ENCODE measurements at regions not wholly inside any gene's neighbourhood (a gene's known extent, or its start where the extent isn't known, plus 50 kb on each side); places are given as distances from the start of the nearest gene placed in this dataset.
"Not testable (repeated sequence)": the region's sequence is repeated elsewhere in the genome, so short reads cannot be mapped to it uniquely, and the experiment has no call there.

- Histone ChIP-seq H3K27me3 (ENCODE audit: low read depth) (no peaks in the 10 kb centered on the region), H3K36me3 (no peaks in the 10 kb centered on the region), H3K4me1 (peaks cover 7% of the 10 kb centered on the region), H3K4me3 (no peak overlapping the region), H3K27ac (no peak overlapping the region), H3K9me3 (no peaks in the 10 kb centered on the region)
- DNase-seq = no peak
- ATAC-seq = no peak
- no peak for TF ChIP-seq CTCF (IDR thresholded peaks at IDR 0.05)
- intact Hi-C loops (cut with DNase I) = no loop called here
Measured at GRCh38 chr2:240241572-240241971, 101.1 kb upstream of the OTOS start.

GRCh38 chr2:240243049-240243448, 102.6 kb upstream of the OTOS start:
- intact Hi-C loops (cut with DNase I); H3K27me3 ChIP-seq (ENCODE audit: low read depth); H3K36me3 ChIP-seq; H3K4me1 ChIP-seq; H3K27ac ChIP-seq; H3K9me3 ChIP-seq; H3K4me3 ChIP-seq; DNase-seq; ATAC-seq: not testable (repeated sequence)

- DNase-seq = peak; percentile 37
Measured at GRCh38 chr2:240244543-240244942, 104.1 kb upstream of the OTOS start.

DNA sequence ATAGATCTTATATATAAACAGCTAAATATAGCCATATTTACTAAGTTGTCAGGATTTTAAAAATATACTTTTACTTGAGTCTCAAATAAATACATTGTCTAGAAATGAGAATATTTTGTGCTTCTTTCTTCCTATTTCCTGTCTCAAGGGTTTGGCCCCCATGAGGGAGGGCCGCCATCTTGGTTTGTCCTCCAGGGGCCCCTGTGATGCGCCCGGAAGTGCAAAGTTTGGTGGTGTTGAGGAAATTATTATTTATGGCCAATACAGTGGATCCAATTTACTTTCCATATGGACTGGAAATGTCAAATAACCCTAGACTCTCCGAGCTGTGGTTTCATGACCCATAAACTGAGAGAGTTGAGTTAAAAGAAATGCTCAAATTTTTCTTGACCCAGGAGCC, 104.7 kb upstream of the OTOS start:
- intact Hi-C loops (cut with DNase I) = no loop called here
- H3K4me1 ChIP-seq = peaks cover 4% of the 10 kb centered on the region
- TF ChIP-seq CTCF (IDR thresholded peaks at IDR 0.05) = no peak
- H3K4me3 ChIP-seq = no peak overlapping the region
- no peak overlapping the region for H3K27ac ChIP-seq
- H3K27me3 ChIP-seq (ENCODE audit: low read depth) = no peaks in the 10 kb centered on the region
- no peaks in the 10 kb centered on the region for H3K36me3 ChIP-seq
- ATAC-seq (no peak), DNase-seq (no peak)
- no peaks in the 10 kb centered on the region for H3K9me3 ChIP-seq

More at GRCh38 chr2:240244543-240244942, 104.1 kb upstream of the OTOS start:
- TF ChIP-seq CTCF (IDR thresholded peaks at IDR 0.05) = no peak
- Histone ChIP-seq H3K4me3 (no peak overlapping the region), H3K27ac (no peak overlapping the region), H3K36me3 (no peaks in the 10 kb centered on the region), H3K9me3 (no peaks in the 10 kb centered on the region), H3K4me1 (no peaks in the 10 kb centered on the region), H3K27me3 (ENCODE audit: low read depth) (no peaks in the 10 kb centered on the region)
- intact Hi-C loops (cut with DNase I) = no loop called here
- no peak for ATAC-seq

DNA sequence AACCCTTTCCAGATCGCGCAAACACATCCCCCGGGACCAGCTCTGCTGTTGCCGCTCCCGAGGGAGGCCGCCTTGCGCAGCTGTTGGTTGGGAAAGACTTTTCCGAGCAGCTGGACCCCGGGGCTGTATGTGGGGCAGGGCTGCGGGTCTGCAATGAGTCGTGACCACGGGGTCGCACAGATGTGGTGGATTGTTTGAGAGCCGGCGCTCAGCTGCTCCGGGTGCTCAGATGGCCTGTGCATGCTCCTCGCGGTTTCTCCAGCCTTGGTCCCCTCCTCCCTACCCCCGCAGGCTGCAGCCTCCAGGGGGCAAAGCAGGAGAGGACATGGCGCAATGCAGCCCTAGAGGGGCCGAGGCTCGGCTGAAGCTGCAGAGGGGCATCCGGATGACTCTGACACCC, 105.2 kb upstream of the OTOS start:
- Histone ChIP-seq H3K4me1 (peaks cover 9% of the 10 kb centered on the region), H3K36me3 (no peaks in the 10 kb centered on the region), H3K4me3 (no peak overlapping the region), H3K27me3 (ENCODE audit: low read depth) (no peaks in the 10 kb centered on the region), H3K27ac (no peak overlapping the region), H3K9me3 (no peaks in the 10 kb centered on the region)
- DNase-seq = peak; percentile 39
- intact Hi-C loops (cut with DNase I) = no loop called here
- no peak for ATAC-seq
- TF ChIP-seq CTCF (IDR thresholded peaks at IDR 0.05) = no peak

DNA sequence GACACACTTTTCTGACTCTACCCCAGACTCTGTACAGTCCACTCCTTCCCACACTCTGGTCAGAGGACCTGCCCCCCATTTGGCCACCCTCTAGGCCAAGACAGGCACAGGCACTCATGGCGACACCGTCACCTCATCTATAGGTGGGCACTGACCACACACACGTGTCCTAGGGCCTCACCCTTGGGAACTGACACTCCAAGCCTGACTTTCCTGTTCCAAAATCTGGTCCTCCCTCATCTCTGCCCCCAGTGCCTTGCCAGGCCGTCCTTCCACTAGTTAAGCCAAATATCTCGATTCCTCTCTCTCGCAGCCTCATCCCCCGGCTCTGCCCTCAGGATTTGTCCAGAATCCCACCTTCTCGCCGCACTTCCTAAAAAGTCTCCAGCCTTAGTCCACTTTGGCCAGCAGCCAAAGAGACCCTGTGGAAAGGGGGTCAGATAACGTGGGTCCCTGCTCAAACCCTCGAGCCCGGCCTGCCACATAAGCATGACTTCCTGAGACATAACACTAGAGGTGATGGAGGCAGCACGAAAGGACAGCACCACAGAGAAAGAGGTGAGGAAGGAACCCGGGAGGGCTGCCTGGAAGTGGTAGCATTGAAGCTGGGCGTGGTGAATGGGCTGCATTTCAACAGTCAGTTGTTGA, 105.8 kb upstream of the OTOS start:
- Histone ChIP-seq H3K27me3 (ENCODE audit: low read depth) (no peaks in the 10 kb centered on the region), H3K4me1 (peaks cover 15% of the 10 kb centered on the region), H3K4me3 (no peak overlapping the region), H3K9me3 (no peaks in the 10 kb centered on the region), H3K27ac (no peak overlapping the region), H3K36me3 (no peaks in the 10 kb centered on the region)
- no peak for ATAC-seq
- no peak for TF ChIP-seq CTCF (IDR thresholded peaks at IDR 0.05)
- DNase-seq = peak; percentile 32
- intact Hi-C loops (cut with DNase I) = no loop called here

All from lower lobe of right lung (tissue), 2 donors.